HEK293T (cell line): ENCODE measurements at regions not wholly inside any gene's neighbourhood (a gene's known extent, or its start where the extent isn't known, plus 50 kb on each side); places are given as distances from the start of the nearest gene placed in this dataset.

Source experiments
- CTCF ChIA-PET: fragments of 350-600 bp; formaldehyde crosslinking; extraction: SDS; loops from one replicate; lab custom pipeline; 2021; ENCODE audit warnings: antibody characterized with exemption, inconsistent platforms; lab: Yijun Ruan, JAX
- POLR2A ChIA-PET: fragments of 350-600 bp; formaldehyde crosslinking; extraction: SDS; loops from one replicate; lab custom pipeline; 2020; ENCODE audit warnings: antibody characterized with exemption, inconsistent platforms; lab: Yijun Ruan, JAX
- DNase-seq: peaks from one replicate; pipeline ENCODE4 v3.0.0; 2012; ENCODE audit warnings: mixed read lengths; ENCODE audit errors: extremely low spot score
- ARNT ChIP-seq: fragments of 450-650 bp; IDR thresholded peaks from 2 replicates; pipeline ENCODE4 v1.6.1; 2017; ENCODE audit warnings: mild to moderate bottlenecking
- BHLHE40 ChIP-seq: fragments of 450-650 bp; IDR thresholded peaks from 2 replicates; pipeline ENCODE4 v1.6.1; 2016; ENCODE audit warnings: mild to moderate bottlenecking, moderate library complexity, borderline replicate concordance
- CTBP1 ChIP-seq: fragments of 450-650 bp; IDR thresholded peaks from 2 replicates; pipeline ENCODE4 v1.6.1; 2016; ENCODE audit warnings: borderline replicate concordance
- ELF4 ChIP-seq: fragments of 450-650 bp; IDR thresholded peaks from 2 replicates; pipeline ENCODE4 v1.6.1; 2017; ENCODE audit warnings: antibody characterized with exemption
- FOXA1 ChIP-seq: fragments of 450-650 bp; IDR thresholded peaks from 2 replicates; pipeline ENCODE4 v1.6.1; 2016; ENCODE audit warnings: mild to moderate bottlenecking
- FOXK2 ChIP-seq: fragments of 450-650 bp; IDR thresholded peaks from 2 replicates; pipeline ENCODE4 v1.6.1; 2016; ENCODE audit warnings: mild to moderate bottlenecking
- FOXM1 ChIP-seq: fragments of 450-650 bp; IDR thresholded peaks from 2 replicates; pipeline ENCODE4 v1.6.1; 2017; ENCODE audit warnings: mild to moderate bottlenecking, borderline replicate concordance
- HDGF ChIP-seq: fragments of 450-650 bp; IDR thresholded peaks from 2 replicates; pipeline ENCODE4 v1.6.1; 2017; ENCODE audit warnings: antibody characterized with exemption, borderline replicate concordance
- L3MBTL2 ChIP-seq: fragments of 450-650 bp; conservative IDR thresholded peaks from 2 replicates; pipeline ENCODE4 v1.6.1; 2016; ENCODE audit warnings: mild to moderate bottlenecking
- LEF1 ChIP-seq: fragments of 450-650 bp; IDR thresholded peaks from 2 replicates; pipeline ENCODE4 v1.6.1; 2017; ENCODE audit warnings: mild to moderate bottlenecking, borderline replicate concordance
- NFRKB ChIP-seq: fragments of 450-650 bp; IDR thresholded peaks from 2 replicates; pipeline ENCODE4 v1.6.1; 2016; ENCODE audit warnings: mild to moderate bottlenecking, moderate library complexity
- PKNOX1 ChIP-seq: fragments of 450-650 bp; IDR thresholded peaks from 2 replicates; pipeline ENCODE4 v1.6.1; 2016
- SP1 ChIP-seq: fragments of 450-650 bp; IDR thresholded peaks from 2 replicates; pipeline ENCODE4 v1.6.1; 2017
- SUZ12 ChIP-seq: fragments of 450-650 bp; IDR thresholded peaks from 2 replicates; pipeline ENCODE4 v1.6.1; 2016; ENCODE audit warnings: mild to moderate bottlenecking
- TARDBP ChIP-seq: fragments of 450-650 bp; IDR thresholded peaks from 2 replicates; pipeline ENCODE4 v1.6.1; 2016
- ZNF384 ChIP-seq: fragments of 450-650 bp; IDR thresholded peaks from 2 replicates; pipeline ENCODE4 v1.6.1; 2016

- TF ChIP-seq FOXM1 (no peak), LEF1 (no peak), SP1 (no peak), FOXA1 (no peak), HDGF (no peak)
- DNase-seq = no peak
- CTCF ChIA-PET = no interaction called here
- POLR2A ChIA-PET = no interaction called here
Measured at GRCh38 chr2:39517622-39518021, 80.5 kb upstream of the MAP4K3 start.

- POLR2A ChIA-PET = no interaction called here
- no peak for DNase-seq
- TF ChIP-seq FOXA1 = no peak
- TF ChIP-seq ARNT = no peak
- no peak for TF ChIP-seq CTBP1
- no peak for TF ChIP-seq HDGF
- TF ChIP-seq PKNOX1 = no peak
- TF ChIP-seq L3MBTL2 = no peak
- no peak for TF ChIP-seq FOXM1
- no peak for TF ChIP-seq SUZ12
- no peak for TF ChIP-seq BHLHE40
- TF ChIP-seq LEF1 = no peak
- no peak for TF ChIP-seq NFRKB
- no peak for TF ChIP-seq SP1
- no peak for TF ChIP-seq TARDBP
- TF ChIP-seq ZNF384 = no peak
- no peak for TF ChIP-seq ELF4
- TF ChIP-seq FOXK2 = no peak
- CTCF ChIA-PET = no interaction called here
Measured at GRCh38 chr2:39519886-39520285, 82.8 kb upstream of the MAP4K3 start.

- ChIA-PET CTCF (no interaction called here), POLR2A (no interaction called here)
- TF ChIP-seq HDGF (no peak), BHLHE40 (no peak), FOXM1 (no peak), LEF1 (no peak), FOXK2 (no peak), FOXA1 (no peak), TARDBP (no peak)
- no peak for DNase-seq
Measured at GRCh38 chr2:39521876-39522517, 84.9 kb upstream of the MAP4K3 start.

GRCh38 chr2:39522518-39522877 is 85.4 kb upstream of the MAP4K3 start:
- CTCF ChIA-PET = no interaction called here
- POLR2A ChIA-PET = no interaction called here
- DNase-seq = no peak
- TF ChIP-seq ELF4 (no peak), SP1 (no peak), ARNT (no peak), SUZ12 (no peak), FOXA1 (no peak), FOXK2 (no peak), CTBP1 (no peak), HDGF (no peak), TARDBP (no peak), FOXM1 (no peak), PKNOX1 (no peak), ZNF384 (no peak), NFRKB (no peak)

- TF ChIP-seq NFRKB (no peak), CTBP1 (no peak), L3MBTL2 (no peak), FOXM1 (no peak), PKNOX1 (no peak), LEF1 (no peak), TARDBP (no peak), SUZ12 (no peak), FOXK2 (no peak), ELF4 (no peak), ZNF384 (no peak), HDGF (no peak), BHLHE40 (no peak), SP1 (no peak), ARNT (no peak), FOXA1 (no peak)
- no peak for DNase-seq
- CTCF ChIA-PET = no interaction called here
- POLR2A ChIA-PET = interaction anchor here (0.6 kb wide), 1 partner anchor 35 kb away, joined by 3 read pairs; no protein-coding TSS in a partner anchor
Measured at GRCh38 chr2:39523308-39524044, 86.4 kb upstream of the MAP4K3 start.

- POLR2A ChIA-PET = no interaction called here
- TF ChIP-seq L3MBTL2 (no peak), TARDBP (no peak), SP1 (no peak), NFRKB (no peak), FOXM1 (no peak), ELF4 (no peak), PKNOX1 (no peak), CTBP1 (no peak), FOXA1 (no peak), SUZ12 (no peak), FOXK2 (no peak), BHLHE40 (no peak), HDGF (no peak), ARNT (no peak), LEF1 (no peak), ZNF384 (no peak)
- no peak for DNase-seq
- CTCF ChIA-PET = interaction anchor here (0.6 kb wide), 1 partner anchor 14 kb away, joined by 3 read pairs; no protein-coding TSS in a partner anchor
Measured at GRCh38 chr2:39524061-39524460, 87.0 kb upstream of the MAP4K3 start.
